ENCODE measurements at regions not wholly inside any gene's neighbourhood (a gene's known extent, or its start where the extent isn't known, plus 50 kb on each side); places are given as distances from the start of the nearest gene placed in this dataset.

- TF ChIP-seq CTCF (conservative IDR thresholded peaks at IDR 0.05; ENCODE audit: low read length): no peak
- TF ChIP-seq EZH2phosphoT487 (IDR thresholded peaks at IDR 0.05; ENCODE audit: borderline replicate concordance, low read depth, low read length): no peak
Observed at GRCh38 chr4:124202099-124202498, 510.4 kb downstream of the ANKRD50 start.

Measured in OCI-LY7 (cell line).